A673 (cell line): ENCODE measurements at regions not wholly inside any gene's neighbourhood (a gene's known extent, or its start where the extent isn't known, plus 50 kb on each side); places are given as distances from the start of the nearest gene placed in this dataset.

Source experiments
- CTCF ChIP-seq: fragments of 300-800, 200-600 bp; sonication (generic); conservative IDR thresholded peaks from 2 replicates; pipeline ENCODE4 v1.5.1; 2017; ENCODE audit warnings: low read depth, mild to moderate bottlenecking, antibody characterized with exemption, low read length, moderate library complexity, mixed read lengths
- EZH2 ChIP-seq: fragments of 200-600 bp; sonication (generic); IDR thresholded peaks from 2 replicates; pipeline ENCODE4 v1.6.1; 2017; ENCODE audit warnings: borderline replicate concordance, low read depth, mild to moderate bottlenecking, mixed read lengths, antibody characterized with exemption, low read length; ENCODE audit not compliant: poor library complexity, severe bottlenecking

GRCh38 chr18:65942854-65943253 lies 192.0 kb downstream of the CDH7 start:
- TF ChIP-seq CTCF (no peak), EZH2 (no peak)
